ENCODE measurements at regions not wholly inside any gene's neighbourhood (a gene's known extent, or its start where the extent isn't known, plus 50 kb on each side); places are given as distances from the start of the nearest gene placed in this dataset.

DNA sequence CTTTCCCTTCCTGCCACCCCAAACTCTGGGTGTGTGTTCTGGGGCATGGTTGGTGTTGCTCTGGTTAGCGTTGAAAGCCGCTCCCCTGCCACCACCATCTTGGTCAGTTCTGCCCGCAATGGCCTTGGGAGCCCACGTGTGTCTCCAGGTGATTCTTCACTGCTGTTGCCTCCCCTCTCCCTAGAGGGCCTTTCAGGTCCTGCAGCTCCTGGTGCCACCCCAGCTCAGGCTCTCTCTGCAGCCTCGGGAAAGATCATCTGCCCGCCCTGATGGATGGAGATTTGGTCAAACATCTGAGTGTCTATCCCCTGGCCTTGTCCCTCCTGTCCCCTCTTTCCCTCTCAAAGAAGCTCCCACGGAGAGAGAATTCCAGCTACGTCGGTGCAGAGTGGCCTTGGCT, 241.3 kb downstream of the RBFOX3 start:
- no peak for TF ChIP-seq POLR2A (IDR thresholded peaks at IDR 0.05)
- TF ChIP-seq, protein P1, sequence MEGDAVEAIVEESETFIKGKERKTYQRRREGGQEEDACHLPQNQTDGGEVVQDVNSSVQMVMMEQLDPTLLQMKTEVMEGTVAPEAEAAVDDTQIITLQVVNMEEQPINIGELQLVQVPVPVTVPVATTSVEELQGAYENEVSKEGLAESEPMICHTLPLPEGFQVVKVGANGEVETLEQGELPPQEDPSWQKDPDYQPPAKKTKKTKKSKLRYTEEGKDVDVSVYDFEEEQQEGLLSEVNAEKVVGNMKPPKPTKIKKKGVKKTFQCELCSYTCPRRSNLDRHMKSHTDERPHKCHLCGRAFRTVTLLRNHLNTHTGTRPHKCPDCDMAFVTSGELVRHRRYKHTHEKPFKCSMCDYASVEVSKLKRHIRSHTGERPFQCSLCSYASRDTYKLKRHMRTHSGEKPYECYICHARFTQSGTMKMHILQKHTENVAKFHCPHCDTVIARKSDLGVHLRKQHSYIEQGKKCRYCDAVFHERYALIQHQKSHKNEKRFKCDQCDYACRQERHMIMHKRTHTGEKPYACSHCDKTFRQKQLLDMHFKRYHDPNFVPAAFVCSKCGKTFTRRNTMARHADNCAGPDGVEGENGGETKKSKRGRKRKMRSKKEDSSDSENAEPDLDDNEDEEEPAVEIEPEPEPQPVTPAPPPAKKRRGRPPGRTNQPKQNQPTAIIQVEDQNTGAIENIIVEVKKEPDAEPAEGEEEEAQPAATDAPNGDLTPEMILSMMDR (IDR thresholded peaks at IDR 0.05) = no peak
